Ishikawa (cell line): ENCODE measurements at regions not wholly inside any gene's neighbourhood (a gene's known extent, or its start where the extent isn't known, plus 50 kb on each side); places are given as distances from the start of the nearest gene placed in this dataset.

Experiments used
- CEBPB ChIP-seq: IDR thresholded peaks from 2 replicates; pipeline ENCODE4 v1.6.1; 2012
- CREB1 ChIP-seq: IDR thresholded peaks from 2 replicates; pipeline ENCODE4 v1.6.1; 2012; ENCODE audit warnings: low read depth
- EGR1 ChIP-seq: IDR thresholded peaks from 2 replicates; pipeline ENCODE4 v1.6.1; 2012
- EP300 ChIP-seq: IDR thresholded peaks from 2 replicates; pipeline ENCODE4 v1.6.1; 2012; ENCODE audit warnings: borderline replicate concordance
- FOXM1 ChIP-seq: IDR thresholded peaks from 2 replicates; pipeline ENCODE4 v1.6.1; 2012; ENCODE audit warnings: low read depth, borderline replicate concordance
- MAX ChIP-seq: IDR thresholded peaks from 2 replicates; pipeline ENCODE4 v1.6.1; 2012
- NFIC ChIP-seq: IDR thresholded peaks from 2 replicates; pipeline ENCODE4 v1.6.1; 2012
- RAD21 ChIP-seq: IDR thresholded peaks from 2 replicates; pipeline ENCODE4 v1.6.1; 2012; ENCODE audit warnings: low read depth
- REST ChIP-seq: IDR thresholded peaks from 2 replicates; pipeline ENCODE4 v1.6.1; 2012; ENCODE audit warnings: low read depth, mild to moderate bottlenecking
- TAF1 ChIP-seq: IDR thresholded peaks from 2 replicates; pipeline ENCODE4 v1.6.1; 2012; ENCODE audit warnings: low read depth, mild to moderate bottlenecking
- TCF12 ChIP-seq: IDR thresholded peaks from 2 replicates; pipeline ENCODE4 v1.6.1; 2012; ENCODE audit warnings: low read depth
- TEAD4 ChIP-seq: IDR thresholded peaks from 2 replicates; pipeline ENCODE4 v1.6.1; 2012
- USF1 ChIP-seq: IDR thresholded peaks from 2 replicates; pipeline ENCODE4 v1.6.1; 2012
- YY1 ChIP-seq: IDR thresholded peaks from 2 replicates; pipeline ENCODE4 v1.6.1; 2012; ENCODE audit warnings: low read depth
- ZBTB7A ChIP-seq: IDR thresholded peaks from 2 replicates; pipeline ENCODE4 v1.6.1; 2012; ENCODE audit warnings: low read depth

GRCh38 chr4:170818786-170819185 is 729.0 kb upstream of the AADAT start:
- TF ChIP-seq TEAD4 (no peak), FOXM1 (no peak), USF1 (no peak), EGR1 (no peak), ZBTB7A (no peak), REST (no peak), MAX (no peak), CREB1 (no peak), TCF12 (no peak)

GRCh38 chr4:170805352-170805751 is 715.6 kb upstream of the AADAT start:
- TF ChIP-seq NFIC (no peak), ZBTB7A (no peak), CEBPB (no peak), TAF1 (no peak), FOXM1 (no peak), TEAD4 (no peak), TCF12 (no peak), MAX (no peak), CREB1 (no peak), REST (no peak), EGR1 (no peak), RAD21 (no peak), EP300 (no peak)

GRCh38 chr4:170804930-170805329 is 715.2 kb upstream of the AADAT start:
- TF ChIP-seq TAF1 (no peak), YY1 (no peak), CREB1 (no peak), FOXM1 (no peak), EGR1 (no peak), ZBTB7A (no peak), MAX (no peak), RAD21 (no peak), NFIC (no peak), TEAD4 (no peak), EP300 (no peak), TCF12 (no peak), REST (no peak), CEBPB (no peak)

GRCh38 chr4:170803492-170803891 is 713.7 kb upstream of the AADAT start:
- TF ChIP-seq EP300 (no peak), FOXM1 (no peak), TAF1 (no peak), MAX (no peak), TEAD4 (no peak), EGR1 (no peak), REST (no peak), YY1 (no peak), TCF12 (no peak), CEBPB (no peak), CREB1 (no peak)
